ENCODE measurements at regions not wholly inside any gene's neighbourhood (a gene's known extent, or its start where the extent isn't known, plus 50 kb on each side); places are given as distances from the start of the nearest gene placed in this dataset.

DNA sequence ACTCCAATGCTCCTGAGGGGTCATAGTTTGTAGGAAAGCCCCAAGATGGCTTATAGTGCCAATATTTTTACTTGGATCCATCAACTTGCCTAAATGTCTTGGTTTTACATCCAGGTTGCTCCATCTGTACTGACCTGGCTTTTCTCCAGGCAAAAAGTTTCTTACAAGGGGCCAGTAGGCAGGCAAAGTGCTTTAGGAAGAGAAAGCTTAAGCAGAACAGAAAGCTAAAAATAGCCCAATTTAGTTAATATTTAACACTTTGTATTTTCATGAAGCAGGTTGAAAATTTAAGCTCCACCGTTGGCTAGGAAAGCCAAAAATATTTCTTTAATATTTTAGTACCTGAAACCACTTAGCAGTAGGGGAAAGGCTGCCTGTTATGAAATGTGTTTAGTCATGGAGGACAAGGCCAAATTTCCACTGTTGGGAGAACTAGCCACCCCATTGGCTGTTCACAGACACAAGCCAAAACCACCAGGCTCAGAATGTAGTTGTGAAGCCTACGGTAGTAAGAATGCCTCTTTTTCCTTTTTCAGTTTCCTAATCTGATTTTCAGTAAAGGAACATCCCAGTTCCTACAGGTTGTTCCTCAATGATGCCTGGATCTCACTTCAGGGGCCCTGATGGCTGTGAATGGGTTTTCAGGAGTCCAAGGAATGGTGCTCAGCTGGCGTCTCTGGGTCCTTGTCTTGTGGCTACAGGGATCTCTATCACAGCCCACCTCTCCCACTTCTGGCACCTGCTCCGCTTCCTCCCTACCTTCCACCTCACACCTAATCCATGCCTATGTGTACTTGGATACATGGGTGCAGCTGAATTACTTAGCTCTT, 324.8 kb downstream of the PMP22 start:
- H3K36me3 ChIP-seq (ENCODE audit: control insufficient read depth, insufficient read depth, low read length): no peaks in the 10 kb centered on the region
- FAIRE-seq: no peak
- peaks cover 1% of the 10 kb centered on the region for H3K27me3 ChIP-seq (ENCODE audit: control insufficient read depth, insufficient read depth, low read length)
- no peak overlapping the region for H3K4me3 ChIP-seq (ENCODE audit: low read depth, low read length)
- DNase-seq (ENCODE audit: low read depth): peak; percentile 47
- no peak for TF ChIP-seq CTCF (IDR thresholded peaks at IDR 0.05; ENCODE audit: insufficient read depth, low read length, severe bottlenecking)

- no peaks in the 10 kb centered on the region for H3K36me3 ChIP-seq (ENCODE audit: control insufficient read depth, insufficient read depth, low read length)
- no peak overlapping the region for H3K4me3 ChIP-seq (ENCODE audit: low read depth, low read length)
- peaks cover 1% of the 10 kb centered on the region for H3K27me3 ChIP-seq (ENCODE audit: control insufficient read depth, insufficient read depth, low read length)
- DNase-seq (ENCODE audit: low read depth) (no peak), FAIRE-seq (no peak)
- TF ChIP-seq CTCF (IDR thresholded peaks at IDR 0.05; ENCODE audit: insufficient read depth, low read length, severe bottlenecking): no peak
Measured at GRCh38 chr17:14935845-14936485, 329.2 kb downstream of the PMP22 start.

DNA sequence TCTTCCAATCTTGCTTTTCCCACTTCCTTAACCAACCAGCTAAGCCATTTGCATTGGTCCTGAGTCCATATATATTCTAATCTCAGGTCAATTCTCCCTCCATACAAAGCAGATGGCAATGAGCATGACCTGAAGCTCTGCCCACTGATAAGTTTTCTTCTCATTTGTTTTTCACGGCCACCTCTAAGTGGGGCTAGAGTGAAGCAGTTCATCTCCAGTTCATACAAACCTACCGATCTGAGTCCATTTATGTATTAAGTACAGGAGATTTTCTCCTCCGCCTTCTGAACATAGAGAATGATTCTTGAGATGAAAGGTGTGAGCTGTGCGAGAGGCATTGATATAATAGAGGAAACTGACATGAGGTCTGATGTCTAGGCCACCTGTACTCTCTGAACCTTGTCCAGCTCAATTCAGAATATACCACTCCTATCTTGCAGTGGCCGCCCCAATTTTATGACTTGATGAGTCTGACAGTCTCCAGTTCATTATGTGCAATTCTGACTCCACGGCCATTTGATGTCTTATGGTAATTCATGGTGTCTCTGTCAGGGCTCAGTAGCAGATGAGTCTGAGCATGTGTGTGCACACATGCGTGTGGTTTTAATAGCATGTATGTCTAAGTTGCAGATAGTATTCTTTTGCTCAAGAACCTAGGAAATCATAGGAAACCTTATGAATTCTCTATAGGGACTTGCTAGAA, 329.8 kb downstream of the PMP22 start:
- TF ChIP-seq CTCF (IDR thresholded peaks at IDR 0.05; ENCODE audit: insufficient read depth, low read length, severe bottlenecking): no peak
- Histone ChIP-seq H3K4me3 (ENCODE audit: low read depth, low read length) (no peak overlapping the region), H3K36me3 (ENCODE audit: control insufficient read depth, insufficient read depth, low read length) (no peaks in the 10 kb centered on the region), H3K27me3 (ENCODE audit: control insufficient read depth, insufficient read depth, low read length) (peaks cover 1% of the 10 kb centered on the region)
- FAIRE-seq (no peak), DNase-seq (ENCODE audit: low read depth) (no peak)

DNA sequence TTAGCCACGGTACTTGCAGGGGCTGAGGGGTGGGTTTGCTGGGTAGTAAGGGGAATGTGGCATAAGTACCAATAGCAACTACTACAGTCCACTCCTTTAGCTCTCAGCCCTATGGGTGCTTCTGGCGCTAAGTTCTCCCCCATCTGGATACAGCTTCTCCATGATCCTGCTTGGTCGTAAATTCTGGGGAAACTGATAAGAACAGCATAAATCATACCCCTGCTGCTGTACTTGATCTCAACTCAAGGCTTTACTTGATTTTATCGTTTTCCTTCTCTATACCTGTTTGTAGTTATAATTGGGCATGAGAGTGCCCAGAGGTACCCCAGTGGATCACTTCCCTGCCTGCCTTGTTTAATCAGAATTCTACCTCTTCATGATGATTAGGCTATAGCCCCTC, 331.4 kb downstream of the PMP22 start:
- DNase-seq (ENCODE audit: low read depth) (no peak), FAIRE-seq (no peak)
- H3K36me3 ChIP-seq (ENCODE audit: control insufficient read depth, insufficient read depth, low read length): no peaks in the 10 kb centered on the region
- H3K27me3 ChIP-seq (ENCODE audit: control insufficient read depth, insufficient read depth, low read length): peaks cover 1% of the 10 kb centered on the region
- no peak overlapping the region for H3K4me3 ChIP-seq (ENCODE audit: low read depth, low read length)
- TF ChIP-seq CTCF (IDR thresholded peaks at IDR 0.05; ENCODE audit: insufficient read depth, low read length, severe bottlenecking): no peak

- DNase-seq (ENCODE audit: low read depth): peak; percentile 64
- H3K36me3 ChIP-seq (ENCODE audit: control insufficient read depth, insufficient read depth, low read length): no peaks in the 10 kb centered on the region
- peak; percentile 77 for TF ChIP-seq CTCF (IDR thresholded peaks at IDR 0.05; ENCODE audit: insufficient read depth, low read length, severe bottlenecking)
- no peaks in the 10 kb centered on the region for H3K27me3 ChIP-seq (ENCODE audit: control insufficient read depth, insufficient read depth, low read length)
- no peak overlapping the region for H3K4me3 ChIP-seq (ENCODE audit: low read depth, low read length)
- no peak for FAIRE-seq
Measured at GRCh38 chr17:14926526-14927122, 338.5 kb downstream of the PMP22 start.

Data from bronchial epithelial cell (primary cell).